ENCODE measurements at regions not wholly inside any gene's neighbourhood (a gene's known extent, or its start where the extent isn't known, plus 50 kb on each side); places are given as distances from the start of the nearest gene placed in this dataset.

- POLR2A ChIA-PET (ENCODE audit: partially characterized antibody) = interaction anchor here (0.6 kb wide), 1 partner anchor 35 kb away, joined by 3 read pairs; no protein-coding TSS in a partner anchor
- TF ChIP-seq TCF12 (IDR thresholded peaks at IDR 0.05; ENCODE audit: low read depth, low read length) = peak; percentile 74; the same call in 1 of the 2 replicates
- peak; percentile 96 for TF ChIP-seq CEBPB (IDR thresholded peaks at IDR 0.05; ENCODE audit: low read depth, low read length)
- no peak for TF ChIP-seq CBX8 (IDR thresholded peaks at IDR 0.05; ENCODE audit: borderline replicate concordance, low read depth, low read length)
- TF ChIP-seq NANOG (IDR thresholded peaks at IDR 0.05; ENCODE audit: insufficient read depth, low read depth, low read length, poor library complexity, severe bottlenecking) = peak; percentile 94
- peak; percentile 88 for TF ChIP-seq POU5F1 (IDR thresholded peaks at IDR 0.05; ENCODE audit: low read depth, low read length)
- no peak for TF ChIP-seq EGR1 (IDR thresholded peaks at IDR 0.05; ENCODE audit: borderline replicate concordance, low read depth, low read length)
- TF ChIP-seq SP1 (IDR thresholded peaks at IDR 0.05; ENCODE audit: low read depth, low read length) = peak; percentile 34; the same call in 1 of the 2 replicates
- peak in 1 of 2 experiments; percentile 30; a peak in 1 of 4 replicates for TF ChIP-seq HDAC2 (IDR thresholded peaks at IDR 0.05; ENCODE audit: borderline replicate concordance in 1 of 2, low read depth in 2 of 2, low read length in 2 of 2)
These were observed 676.4 kb upstream of the ANKRD30A start for GRCh38 chr10:36448760-36449691.

More at GRCh38 chr10:36448760-36449691, 676.4 kb upstream of the ANKRD30A start:
- Histone ChIP-seq H3K9ac (replicated peaks in 1 of 4; ENCODE audit: extremely low read depth in 1 of 4, low read depth in 3 of 4, low read length in 3 of 4) (no peak overlapping the region), H4K91ac (replicated peaks; ENCODE audit: insufficient read length, low read length) (no peak overlapping the region), H3K4me3 (ENCODE audit: extremely low read depth in 1 of 4, insufficient read depth in 2 of 4, low read depth in 3 of 4, low read length in 4 of 4) (peak overlapping the region in 1 of 4 experiments; percentile 38; a peak in 2 of 8 replicates), H4K20me1 (replicated peaks in 1 of 2; ENCODE audit: control insufficient read depth in 1 of 2, insufficient read depth in 2 of 2, low read length in 2 of 2) (no peaks in the 10 kb centered on the region), H2AFZ (ENCODE audit: low read length) (no peak overlapping the region), H2BK5ac (ENCODE audit: low read depth, low read length) (no peak overlapping the region; the same call in 1 of the 2 replicates), H3K23ac (ENCODE audit: insufficient read length) (no peak overlapping the region), H4K5ac (ENCODE audit: insufficient read length, low read depth, low read length) (peak overlapping the region; percentile 55), H3K27me3 (replicated peaks in 1 of 4; ENCODE audit: control insufficient read depth in 3 of 4, extremely low read depth in 1 of 4, insufficient read depth in 3 of 4, low read length in 3 of 4) (0 out of 7 replicates have a peak, but pooled peaks cover 0 to 2% (median 0%) of the 10 kb centered on the region in 4 experiments), H3K27ac (ENCODE audit: low read depth, low read length) (no peak overlapping the region; the same call in 1 of the 2 replicates), H3K4me1 (replicated peaks in 1 of 4; ENCODE audit: control insufficient read depth in 3 of 4, insufficient read depth in 4 of 4, low read length in 3 of 4) (peaks cover 0 to 12% (median 8%) of the 10 kb centered on the region in 4 experiments; a peak in 5 of 7 replicates), H3K23me2 (ENCODE audit: low read depth, low read length) (peaks cover 2% of the 10 kb centered on the region; the same call in 1 of the 2 replicates), H2AK5ac (ENCODE audit: low read depth, low read length) (no peak overlapping the region), H2BK120ac (replicated peaks; ENCODE audit: low read depth, low read length) (peak overlapping the region; percentile 78), H3K4ac (replicated peaks; ENCODE audit: insufficient read length, low read depth, low read length) (no peak overlapping the region), H3K9me3 (ENCODE audit: insufficient read depth in 2 of 2, low read depth in 1 of 2, low read length in 1 of 2) (peaks cover 0 to 11% of the 10 kb centered on the region in 2 experiments; a peak in 3 of 4 replicates), H4K8ac (ENCODE audit: extremely low read depth, insufficient read depth, low read length) (no peak overlapping the region), H2BK20ac (ENCODE audit: low read length) (no peak overlapping the region), H3K18ac (ENCODE audit: extremely low read depth, low read length) (no peak overlapping the region; the same call in 1 of the 2 replicates), H2BK12ac (ENCODE audit: low read depth, low read length) (no peak overlapping the region), H2BK15ac (ENCODE audit: low read length) (no peak overlapping the region), H3K36me3 (ENCODE audit: control insufficient read depth in 2 of 4, insufficient read depth in 4 of 4, low read length in 3 of 4) (no peaks in the 10 kb centered on the region), H3K79me2 (ENCODE audit: control insufficient read depth in 1 of 2, insufficient read depth in 2 of 2, low read length in 2 of 2) (no peaks in the 10 kb centered on the region), H3K4me2 (ENCODE audit: insufficient read depth in 1 of 2, low read depth in 2 of 2, low read length in 2 of 2) (peak overlapping the region; percentile 19 to 47), H3K14ac (ENCODE audit: insufficient read length) (no peak overlapping the region), H3K79me1 (ENCODE audit: low read depth, low read length) (no peaks in the 10 kb centered on the region), H3K56ac (replicated peaks; ENCODE audit: insufficient read length, low read depth, low read length) (no peak overlapping the region)
- CTCF ChIA-PET (ENCODE audit: partially characterized antibody) = no interaction called here
- peak in 1 of 2 experiments; percentile 36 for DNase-seq (ENCODE audit: low read depth in 1 of 2, low spot score in 2 of 2)
- 17% methylated on average over 11 of the region's 11 CpGs; no CpG with 5 or more reads in 1 of the 2 experiments for WGBS, 2 experiments (ENCODE audit: extremely low coverage in 1 of 2, insufficient coverage in 1 of 2, insufficient read length in 1 of 2, insufficient replicate concordance in 2 of 2, low coverage in 1 of 2, low lambda C conversion rate in 2 of 2, missing lambda C conversion rate in 1 of 2)
- FAIRE-seq = peak; percentile 86
